Activated B cell treated with CpG ODN at 0.5 μM for 24 hours (primary cell): ENCODE measurements at regions not wholly inside any gene's neighbourhood (a gene's known extent, or its start where the extent isn't known, plus 50 kb on each side); places are given as distances from the start of the nearest gene placed in this dataset.

Experiments used
- ATAC-seq: fragments of 200-7000 bp; cut with Tn5 transposase; one replicate; pipeline ENCODE4 v1.10.0; 2021; ENCODE audit warnings: low read depth, mild to moderate bottlenecking, moderate library complexity
- CTCF ChIA-PET: fragments of 350-600 bp; sonication (Branson Sonifier 250); formaldehyde crosslinking; loops from one replicate; lab custom pipeline; 2021; ENCODE audit warnings: antibody characterized with exemption; lab: Charles Lee
- POLR2A ChIA-PET: fragments of 350-600 bp; sonication (Branson Sonifier 250); formaldehyde crosslinking; loops from one replicate; lab custom pipeline; 2021; ENCODE audit warnings: antibody characterized with exemption; lab: Charles Lee
- DNase-seq: peaks from one replicate; pipeline ENCODE4 v3.0.0; 2022
- H3K27ac Mint-ChIP-seq: one replicate; pipeline ENCODE4 v1.8.0; 2020; ENCODE audit warnings: mixed read lengths
- H3K27me3 Mint-ChIP-seq: one replicate; pipeline ENCODE4 v1.8.0; 2021; ENCODE audit warnings: mixed read lengths
- H3K36me3 Mint-ChIP-seq: one replicate; pipeline ENCODE4 v1.8.0; 2021; ENCODE audit warnings: low read depth, mixed read lengths
- H3K4me1 Mint-ChIP-seq: one replicate; pipeline ENCODE4 v1.8.0; 2021; ENCODE audit warnings: mixed read lengths
- H3K4me3 Mint-ChIP-seq: one replicate; pipeline ENCODE4 v1.8.0; 2020; ENCODE audit warnings: mild to moderate bottlenecking, mixed read lengths
- H3K9me3 Mint-ChIP-seq: one replicate; pipeline ENCODE4 v1.8.0; 2020; ENCODE audit warnings: mixed read lengths
- intact Hi-C: fragments of 100-400 bp; cut with micrococcal nuclease; formaldehyde crosslinking; loops from one replicate; pipeline ENCODE4 v1.15.1; 2024
- TF ChIP-seq, protein P1 (sequence below): fragments of 200-600 bp; IDR thresholded peaks from one replicate; pipeline ENCODE4 v1.8.0; 2022; ENCODE audit warnings: antibody characterized with exemption, mild to moderate bottlenecking

DNA sequence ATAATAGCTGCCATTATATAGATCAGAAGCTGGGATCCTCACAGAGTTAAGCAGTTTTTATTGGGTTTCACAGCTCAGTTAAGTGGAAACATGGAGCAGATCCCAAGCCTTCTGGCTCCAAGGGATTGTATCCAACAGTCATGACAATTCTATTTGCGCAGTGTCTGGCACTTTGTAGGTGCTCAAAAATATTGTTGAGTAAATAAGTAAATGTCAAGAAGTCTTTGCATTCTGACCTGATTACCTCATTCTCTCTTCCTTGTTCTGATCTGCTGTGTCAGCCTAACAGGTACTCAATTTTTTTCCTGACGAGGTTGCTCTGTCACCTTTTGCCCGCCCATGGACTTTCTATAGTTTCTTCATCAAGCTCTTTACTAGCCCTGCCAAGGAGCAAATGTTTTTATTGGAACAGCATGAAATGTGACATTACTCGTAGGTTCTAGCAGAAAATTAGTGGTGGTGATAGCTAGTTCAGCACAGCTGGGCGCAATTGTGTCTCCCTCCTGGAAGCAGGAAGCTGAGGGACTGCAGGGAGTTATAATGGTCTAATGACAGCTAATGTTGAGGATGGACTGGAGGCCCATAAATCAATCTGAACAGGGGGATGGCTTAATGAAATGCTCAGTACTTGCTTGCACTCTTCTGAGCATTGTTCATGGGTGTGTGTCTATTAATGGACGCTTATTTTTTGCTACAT lies 680.2 kb downstream of the CCSER2 start:
- ATAC-seq, result no peak
- POLR2A ChIA-PET, result no interaction called here

DNA sequence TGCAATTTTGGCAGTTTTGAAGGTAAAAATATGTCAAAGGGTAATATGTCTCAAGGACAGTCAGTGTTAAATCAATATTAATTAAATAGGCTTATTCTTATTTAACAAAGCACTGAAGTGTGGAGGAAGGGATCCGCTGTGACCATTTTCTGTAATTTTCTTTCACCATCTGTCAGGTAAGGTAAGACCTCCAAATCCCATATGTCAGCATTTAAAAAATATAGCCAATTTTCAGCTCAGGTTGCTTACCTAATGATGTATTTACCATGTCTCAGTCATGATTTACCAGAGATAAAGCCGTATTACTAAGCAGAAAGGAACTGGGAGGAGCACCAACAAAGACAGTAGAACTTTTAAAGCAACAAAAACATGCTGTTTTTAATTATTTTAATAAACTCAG lies 683.9 kb downstream of the CCSER2 start:
- TF ChIP-seq, protein P1, sequence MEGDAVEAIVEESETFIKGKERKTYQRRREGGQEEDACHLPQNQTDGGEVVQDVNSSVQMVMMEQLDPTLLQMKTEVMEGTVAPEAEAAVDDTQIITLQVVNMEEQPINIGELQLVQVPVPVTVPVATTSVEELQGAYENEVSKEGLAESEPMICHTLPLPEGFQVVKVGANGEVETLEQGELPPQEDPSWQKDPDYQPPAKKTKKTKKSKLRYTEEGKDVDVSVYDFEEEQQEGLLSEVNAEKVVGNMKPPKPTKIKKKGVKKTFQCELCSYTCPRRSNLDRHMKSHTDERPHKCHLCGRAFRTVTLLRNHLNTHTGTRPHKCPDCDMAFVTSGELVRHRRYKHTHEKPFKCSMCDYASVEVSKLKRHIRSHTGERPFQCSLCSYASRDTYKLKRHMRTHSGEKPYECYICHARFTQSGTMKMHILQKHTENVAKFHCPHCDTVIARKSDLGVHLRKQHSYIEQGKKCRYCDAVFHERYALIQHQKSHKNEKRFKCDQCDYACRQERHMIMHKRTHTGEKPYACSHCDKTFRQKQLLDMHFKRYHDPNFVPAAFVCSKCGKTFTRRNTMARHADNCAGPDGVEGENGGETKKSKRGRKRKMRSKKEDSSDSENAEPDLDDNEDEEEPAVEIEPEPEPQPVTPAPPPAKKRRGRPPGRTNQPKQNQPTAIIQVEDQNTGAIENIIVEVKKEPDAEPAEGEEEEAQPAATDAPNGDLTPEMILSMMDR, result no peak

More for the DNA sequence above, 680.2 kb downstream of the CCSER2 start:
- DNase-seq, result no peak
- H3K4me1 Mint-ChIP-seq, result no peaks in the 10 kb centered on the region
- no peaks in the 10 kb centered on the region for H3K36me3 Mint-ChIP-seq
- H3K9me3 Mint-ChIP-seq, result no peaks in the 10 kb centered on the region
- no peaks in the 10 kb centered on the region for H3K27me3 Mint-ChIP-seq
- CTCF ChIA-PET, result no interaction called here
- intact Hi-C loops, result no loop called here
- TF ChIP-seq, protein P1, result no peak
- no peak overlapping the region for H3K27ac Mint-ChIP-seq
- no peak overlapping the region for H3K4me3 Mint-ChIP-seq

DNA sequence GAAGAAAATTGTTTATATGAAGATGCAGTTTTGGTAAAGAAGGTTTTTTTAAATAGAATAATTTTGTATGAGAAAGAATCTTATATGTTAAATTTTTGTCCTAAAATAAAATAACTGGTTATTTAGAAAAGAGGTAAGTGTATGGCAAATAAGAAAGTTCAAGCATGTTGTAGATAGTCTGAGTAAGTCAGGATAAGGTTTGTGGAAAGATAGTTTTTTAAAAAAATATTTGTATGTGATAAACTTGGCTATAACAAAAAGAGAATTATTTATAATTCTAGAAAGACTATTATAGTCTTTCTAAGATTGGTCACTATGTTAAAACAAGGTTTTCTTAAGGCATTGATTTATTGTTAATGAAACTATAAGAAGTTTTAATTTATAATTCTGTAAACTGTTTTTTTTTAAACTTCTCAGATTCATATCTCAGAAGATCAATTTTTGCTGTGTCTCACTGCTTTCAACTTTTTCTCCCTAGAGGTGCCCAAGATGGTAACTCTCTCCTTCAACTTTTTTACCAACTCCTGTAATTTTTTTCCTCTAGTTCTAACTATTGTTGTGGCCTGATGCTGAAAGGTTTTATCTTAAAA lies 698.6 kb downstream of the CCSER2 start:
- TF ChIP-seq, protein P1, result no peak
- no peak overlapping the region for H3K4me3 Mint-ChIP-seq
- no peak overlapping the region for H3K27ac Mint-ChIP-seq
- no peaks in the 10 kb centered on the region for H3K36me3 Mint-ChIP-seq
- H3K4me1 Mint-ChIP-seq, result no peaks in the 10 kb centered on the region
- POLR2A ChIA-PET, result no interaction called here
- DNase-seq (no peak), ATAC-seq (no peak)
- intact Hi-C loops, result no loop called here
- H3K27me3 Mint-ChIP-seq, result no peaks in the 10 kb centered on the region
- CTCF ChIA-PET, result no interaction called here
- peaks cover 6% of the 10 kb centered on the region for H3K9me3 Mint-ChIP-seq

More for the DNA sequence above, 683.9 kb downstream of the CCSER2 start:
- no peak for DNase-seq
- POLR2A ChIA-PET, result no interaction called here
- no peak overlapping the region for H3K4me3 Mint-ChIP-seq
- CTCF ChIA-PET, result no interaction called here
- intact Hi-C loops, result no loop called here
- no peaks in the 10 kb centered on the region for H3K27me3 Mint-ChIP-seq
- H3K36me3 Mint-ChIP-seq, result no peaks in the 10 kb centered on the region
- ATAC-seq, result no peak
- H3K27ac Mint-ChIP-seq, result no peak overlapping the region
- no peaks in the 10 kb centered on the region for H3K9me3 Mint-ChIP-seq
- no peaks in the 10 kb centered on the region for H3K4me1 Mint-ChIP-seq

DNA sequence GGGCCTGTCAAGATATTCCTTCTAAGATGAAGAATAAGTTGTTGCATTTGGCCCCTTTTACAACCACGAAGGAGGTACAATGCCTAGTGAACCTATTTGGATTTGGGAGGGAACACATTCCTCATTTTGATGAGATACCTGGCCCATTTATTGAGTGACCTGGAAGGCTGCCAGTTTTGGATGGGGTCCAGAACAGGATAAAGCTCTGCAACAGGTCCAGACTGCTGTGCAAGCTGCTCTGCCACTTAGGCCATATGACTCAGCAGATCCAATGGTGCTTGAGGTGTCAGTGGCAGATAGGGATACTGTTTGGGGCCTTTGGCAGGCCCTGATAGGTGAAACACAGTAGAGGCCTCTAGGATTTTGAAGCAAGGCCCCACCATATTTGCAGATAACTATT lies 704.6 kb downstream of the CCSER2 start:
- intact Hi-C loops, result no loop called here
- Mint-ChIP-seq H3K36me3 (no peaks in the 10 kb centered on the region), H3K9me3 (no peaks in the 10 kb centered on the region), H3K4me1 (no peaks in the 10 kb centered on the region), H3K27ac (no peak overlapping the region), H3K4me3 (no peak overlapping the region), H3K27me3 (no peaks in the 10 kb centered on the region)
- TF ChIP-seq, protein P1, result no peak
- no peak for ATAC-seq
- no peak for DNase-seq
- ChIA-PET POLR2A (no interaction called here), CTCF (no interaction called here)

DNA sequence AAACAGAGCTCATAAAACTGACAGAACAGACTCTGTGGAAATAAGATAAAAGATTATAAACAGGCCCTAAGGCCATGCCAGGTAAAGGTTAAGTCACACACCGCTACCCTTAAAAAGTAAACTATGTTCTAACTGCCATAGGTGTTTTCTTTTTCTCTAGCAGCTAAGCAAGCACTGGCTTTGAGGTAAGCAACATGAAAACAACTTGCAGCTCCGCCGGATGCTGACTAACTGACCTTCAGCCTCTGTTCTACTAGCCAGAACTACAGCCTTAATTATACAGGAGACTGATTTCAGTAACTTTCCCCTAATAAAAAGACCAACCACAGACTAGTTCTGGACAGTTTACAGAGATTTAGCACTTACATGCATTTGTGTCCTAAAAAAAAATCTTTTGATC lies 708.3 kb downstream of the CCSER2 start:
- intact Hi-C loops, result no loop called here
- peaks cover 14% of the 10 kb centered on the region for H3K9me3 Mint-ChIP-seq

More for the DNA sequence above, 708.3 kb downstream of the CCSER2 start:
- no peak for DNase-seq
- no peak overlapping the region for H3K4me3 Mint-ChIP-seq
- no peaks in the 10 kb centered on the region for H3K27me3 Mint-ChIP-seq
- TF ChIP-seq, protein P1, result no peak
- ChIA-PET CTCF (no interaction called here), POLR2A (no interaction called here)
- no peak for ATAC-seq
- no peaks in the 10 kb centered on the region for H3K36me3 Mint-ChIP-seq
- no peaks in the 10 kb centered on the region for H3K4me1 Mint-ChIP-seq
- H3K27ac Mint-ChIP-seq, result no peak overlapping the region
